Neuron (in vitro differentiated cells): ENCODE measurements at regions not wholly inside any gene's neighbourhood (a gene's known extent, or its start where the extent isn't known, plus 50 kb on each side); places are given as distances from the start of the nearest gene placed in this dataset.

Source experiments
- H2AFZ ChIP-seq: one replicate; pipeline ENCODE4 v1.6.1; 2013; ENCODE audit warnings: low read depth, mild to moderate bottlenecking, inconsistent platforms, low read length, moderate library complexity
- H3K27me3 ChIP-seq: one replicate; pipeline ENCODE4 v1.6.1; 2013; ENCODE audit warnings: low read length; ENCODE audit not compliant: insufficient read depth
- H3K36me3 ChIP-seq: one replicate; pipeline ENCODE4 v1.6.1; 2013; ENCODE audit warnings: low read length; ENCODE audit not compliant: insufficient read depth
- H3K4me1 ChIP-seq: one replicate; pipeline ENCODE4 v1.6.1; 2013; ENCODE audit warnings: low read length; ENCODE audit not compliant: insufficient read depth
- H3K4me3 ChIP-seq: 2 replicates; pipeline ENCODE4 v1.5.1; 2013; ENCODE audit warnings: mild to moderate bottlenecking, low read length, moderate library complexity
- H3K9me3 ChIP-seq: one replicate; pipeline ENCODE4 v1.6.1; 2013; ENCODE audit warnings: low read length

DNA sequence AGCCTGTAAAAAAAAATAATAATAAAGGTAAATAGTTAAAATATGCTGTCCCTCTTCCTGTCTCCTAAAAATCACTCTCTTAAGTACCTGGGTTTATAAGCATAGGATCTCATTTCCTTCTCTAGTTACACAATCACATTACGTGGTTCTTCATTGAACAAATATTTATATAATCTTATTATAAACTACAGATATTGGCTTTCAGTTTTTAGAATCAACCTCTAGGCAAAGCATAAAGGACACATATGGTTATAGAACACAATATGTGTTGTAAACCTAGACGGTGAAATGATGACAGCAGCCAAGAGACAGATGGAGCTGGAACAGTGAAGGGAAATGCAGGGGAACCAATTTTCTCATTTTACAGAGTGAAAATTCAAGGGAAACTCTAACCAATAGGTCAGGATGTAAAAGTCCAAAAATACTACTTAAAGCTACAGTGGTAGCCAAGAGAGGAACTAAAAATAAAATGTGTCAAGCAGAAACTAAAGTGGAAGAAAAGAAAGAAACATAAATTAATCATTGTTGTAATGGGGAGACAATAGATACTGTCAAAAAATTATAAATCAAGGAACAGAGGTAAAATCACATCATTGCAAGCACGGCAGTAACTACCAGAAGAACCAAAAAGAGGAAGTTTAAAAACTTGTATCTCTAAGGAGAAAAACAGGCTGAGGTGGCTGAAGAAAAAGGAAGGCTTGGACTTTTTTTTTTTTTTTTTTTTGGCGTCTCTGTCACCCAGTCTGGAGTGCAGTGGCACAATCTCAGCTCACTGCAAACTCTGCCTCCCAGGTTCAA is 82.8 kb upstream of the CDYL start:
- Histone ChIP-seq H3K9me3 (peaks cover 2% of the 10 kb centered on the region), H3K4me1 (no peaks in the 10 kb centered on the region), H2AFZ (no peak overlapping the region), H3K27me3 (no peaks in the 10 kb centered on the region), H3K4me3 (no peak overlapping the region), H3K36me3 (no peaks in the 10 kb centered on the region)

- Histone ChIP-seq H3K4me1 (no peaks in the 10 kb centered on the region), H2AFZ (no peak overlapping the region), H3K9me3 (peaks cover 2% of the 10 kb centered on the region), H3K36me3 (no peaks in the 10 kb centered on the region), H3K27me3 (no peaks in the 10 kb centered on the region), H3K4me3 (no peak overlapping the region)
Measured at GRCh38 chr6:4692664-4693063, 83.5 kb upstream of the CDYL start.

- Histone ChIP-seq H3K36me3 (no peaks in the 10 kb centered on the region), H3K27me3 (no peaks in the 10 kb centered on the region), H2AFZ (no peak overlapping the region), H3K9me3 (peaks cover 2% of the 10 kb centered on the region), H3K4me3 (no peak overlapping the region), H3K4me1 (no peaks in the 10 kb centered on the region)
Measured at GRCh38 chr6:4687989-4688947, 87.9 kb upstream of the CDYL start.

DNA sequence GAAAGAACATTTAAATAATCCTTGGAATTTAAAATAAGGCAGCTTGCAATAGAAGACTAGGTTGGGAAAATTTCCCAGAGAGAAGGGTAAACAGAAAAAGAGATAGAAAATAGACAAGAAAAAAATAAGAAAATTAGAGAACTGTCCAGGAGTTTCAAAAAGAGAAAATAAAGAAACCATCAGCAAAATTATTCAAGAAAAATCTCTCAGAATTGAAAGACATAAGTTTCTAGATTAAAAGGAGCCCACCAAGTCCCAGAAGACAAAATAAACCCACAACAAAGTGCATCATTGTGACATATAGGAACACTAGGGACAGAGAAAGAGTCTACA is 88.6 kb upstream of the CDYL start:
- H3K4me1 ChIP-seq = no peaks in the 10 kb centered on the region
- no peaks in the 10 kb centered on the region for H3K27me3 ChIP-seq
- no peaks in the 10 kb centered on the region for H3K36me3 ChIP-seq
- H3K4me3 ChIP-seq = no peak overlapping the region
- H3K9me3 ChIP-seq = peaks cover 2% of the 10 kb centered on the region
- H2AFZ ChIP-seq = no peak overlapping the region

- H2AFZ ChIP-seq = no peak overlapping the region
- no peaks in the 10 kb centered on the region for H3K4me1 ChIP-seq
- no peaks in the 10 kb centered on the region for H3K27me3 ChIP-seq
- no peak overlapping the region for H3K4me3 ChIP-seq
- H3K36me3 ChIP-seq = no peaks in the 10 kb centered on the region
- H3K9me3 ChIP-seq = no peaks in the 10 kb centered on the region
Measured at GRCh38 chr6:4682431-4683097, 93.6 kb upstream of the CDYL start.

DNA sequence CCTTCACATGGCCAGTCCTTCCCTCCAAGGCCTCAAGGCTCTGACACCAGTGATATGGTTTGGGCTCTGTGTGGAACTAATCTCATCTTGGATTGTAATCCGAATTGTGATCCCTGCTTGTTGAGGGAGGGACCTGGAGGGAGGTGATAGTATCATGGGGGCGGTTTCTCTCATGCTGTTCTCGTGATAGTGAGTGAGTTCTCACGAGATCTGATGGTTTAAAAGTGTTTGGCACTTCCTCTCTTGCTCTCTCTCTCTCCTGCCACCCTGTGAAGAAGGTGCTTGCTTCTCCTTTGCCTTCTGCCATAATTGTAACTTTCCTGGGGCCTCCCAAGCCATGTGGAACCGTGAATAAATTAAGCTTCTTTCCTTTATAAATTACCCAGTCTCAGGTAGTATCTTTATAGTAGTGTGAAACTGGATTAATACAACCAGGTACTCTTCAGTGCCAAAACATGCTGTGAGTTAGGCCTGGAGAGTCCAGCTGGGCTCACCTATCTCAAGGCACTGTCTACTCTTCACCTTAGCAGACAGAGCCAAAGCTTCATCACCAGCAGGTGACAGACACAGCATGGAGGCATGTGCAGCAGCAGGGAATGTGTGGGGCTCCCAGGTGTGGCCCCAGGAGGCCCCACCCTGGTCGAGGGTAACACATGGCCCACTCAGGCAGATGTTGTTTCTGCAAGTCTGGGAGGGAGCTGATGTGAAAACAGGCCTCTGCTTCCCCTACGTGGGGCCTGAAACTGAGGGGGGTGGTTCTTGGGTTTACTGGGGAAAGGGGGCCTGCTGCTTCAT is 97.5 kb upstream of the CDYL start:
- Histone ChIP-seq H3K36me3 (no peaks in the 10 kb centered on the region), H3K4me1 (no peaks in the 10 kb centered on the region), H3K4me3 (no peak overlapping the region), H3K27me3 (no peaks in the 10 kb centered on the region), H2AFZ (no peak overlapping the region), H3K9me3 (no peaks in the 10 kb centered on the region)

GRCh38 chr6:4677751-4678065 is 98.5 kb upstream of the CDYL start:
- no peaks in the 10 kb centered on the region for H3K27me3 ChIP-seq
- no peak overlapping the region for H3K4me3 ChIP-seq
- H3K36me3 ChIP-seq = no peaks in the 10 kb centered on the region
- no peak overlapping the region for H2AFZ ChIP-seq
- H3K4me1 ChIP-seq = no peaks in the 10 kb centered on the region
- no peaks in the 10 kb centered on the region for H3K9me3 ChIP-seq

DNA sequence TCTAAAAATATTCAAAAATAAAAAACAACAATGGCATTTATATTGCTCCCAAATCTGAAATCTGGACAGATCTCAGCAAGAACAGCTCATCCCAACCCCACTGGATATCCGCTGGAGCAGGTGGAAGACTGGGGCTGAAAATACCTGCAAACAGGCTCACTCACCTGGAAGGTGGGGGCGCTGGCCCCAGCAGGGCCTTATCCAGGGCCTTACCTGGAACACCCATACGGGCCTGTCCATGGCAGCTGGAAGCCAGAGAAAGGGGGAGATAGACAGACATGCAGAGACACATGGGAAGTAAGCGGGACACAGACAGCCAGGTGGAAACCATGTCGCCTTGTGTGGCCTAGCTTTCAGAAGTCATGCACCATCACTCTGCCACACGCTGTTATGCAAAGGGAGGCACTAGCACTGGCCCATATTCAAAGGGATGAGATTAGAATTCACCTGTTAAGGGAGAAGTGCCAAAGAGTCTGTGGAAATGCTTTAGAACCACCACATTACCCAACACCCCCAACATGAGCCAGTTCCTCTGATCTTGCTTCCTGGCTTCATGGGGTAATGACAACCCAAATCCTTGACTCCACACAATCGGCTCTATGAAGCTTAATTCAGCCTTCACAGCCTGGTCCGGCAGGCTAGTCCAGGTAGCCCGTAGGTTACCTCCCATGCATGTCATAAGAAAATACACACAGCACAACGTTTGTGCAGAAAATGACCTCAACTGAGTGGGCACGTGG is 99.0 kb upstream of the CDYL start:
- Histone ChIP-seq H3K36me3 (no peaks in the 10 kb centered on the region), H3K9me3 (no peaks in the 10 kb centered on the region), H3K27me3 (no peaks in the 10 kb centered on the region), H3K4me1 (no peaks in the 10 kb centered on the region), H3K4me3 (no peak overlapping the region), H2AFZ (no peak overlapping the region)

DNA sequence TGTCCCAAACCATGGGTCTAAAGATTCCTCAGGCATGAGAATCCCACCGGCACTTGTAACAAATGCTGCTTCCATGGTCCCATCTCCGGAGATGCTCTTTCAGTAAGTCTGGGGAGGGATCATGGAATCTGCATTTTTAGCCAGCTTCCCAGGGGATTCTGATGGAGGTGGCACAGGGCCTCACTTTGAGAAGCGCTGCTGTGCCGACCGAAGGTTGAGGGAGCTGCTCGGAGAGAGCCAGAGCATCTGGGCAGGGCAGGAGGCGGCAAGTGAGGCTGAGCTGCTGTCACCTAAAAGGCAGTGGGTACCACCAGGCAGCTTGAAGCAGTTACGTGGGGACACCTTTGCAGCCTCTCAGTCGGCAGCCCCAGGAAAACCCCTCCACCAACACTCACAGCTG is 100.2 kb upstream of the CDYL start:
- Histone ChIP-seq H3K4me1 (no peaks in the 10 kb centered on the region), H3K9me3 (no peaks in the 10 kb centered on the region), H3K4me3 (no peak overlapping the region), H3K27me3 (no peaks in the 10 kb centered on the region), H2AFZ (no peak overlapping the region), H3K36me3 (no peaks in the 10 kb centered on the region)

DNA sequence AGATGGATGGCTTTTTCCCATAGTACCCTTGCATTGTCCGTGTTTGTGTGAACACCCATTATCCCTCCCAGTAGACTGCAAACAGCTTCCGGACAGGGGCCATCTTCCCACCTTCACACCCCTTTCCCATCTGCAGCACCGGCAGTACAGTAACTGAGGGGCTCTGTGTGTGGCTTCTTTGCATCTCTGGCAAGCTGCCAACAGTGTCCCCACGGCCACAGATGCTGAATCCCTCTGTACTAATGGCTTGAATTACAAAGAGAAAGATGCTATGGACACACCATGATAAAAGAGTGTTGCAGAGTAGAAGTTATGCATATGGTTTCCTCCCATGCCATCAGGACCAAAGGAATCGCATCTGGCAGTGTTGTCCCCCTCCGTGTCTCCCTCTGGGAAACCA is 101.1 kb upstream of the CDYL start:
- Histone ChIP-seq H3K4me1 (no peaks in the 10 kb centered on the region), H3K9me3 (no peaks in the 10 kb centered on the region), H2AFZ (no peak overlapping the region), H3K4me3 (no peak overlapping the region), H3K36me3 (no peaks in the 10 kb centered on the region), H3K27me3 (no peaks in the 10 kb centered on the region)

- H3K9me3 ChIP-seq = no peaks in the 10 kb centered on the region
- no peaks in the 10 kb centered on the region for H3K27me3 ChIP-seq
- no peak overlapping the region for H2AFZ ChIP-seq
- no peaks in the 10 kb centered on the region for H3K4me1 ChIP-seq
- H3K36me3 ChIP-seq = no peaks in the 10 kb centered on the region
- H3K4me3 ChIP-seq = no peak overlapping the region
Measured at GRCh38 chr6:4673861-4674260, 102.3 kb upstream of the CDYL start.

DNA sequence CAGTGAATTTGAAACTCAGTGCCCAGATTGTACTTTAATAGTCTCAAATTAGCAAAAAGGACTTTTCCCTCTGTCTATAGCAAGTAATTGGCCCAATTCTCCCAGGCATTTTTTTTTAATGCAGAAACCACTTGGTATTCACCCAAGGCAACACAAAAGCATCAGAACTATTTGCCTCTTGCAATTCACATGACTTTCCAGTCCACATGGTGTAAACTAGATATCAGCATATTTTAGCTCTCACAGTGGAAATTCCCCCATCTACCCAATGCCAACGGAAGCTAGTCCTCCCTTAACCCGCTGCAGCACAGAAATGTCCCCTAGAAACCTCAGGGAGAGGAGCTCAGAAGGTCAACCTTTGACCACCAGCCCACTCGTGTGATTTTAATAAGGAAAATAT is 103.4 kb upstream of the CDYL start:
- H3K36me3 ChIP-seq = no peaks in the 10 kb centered on the region
- H3K9me3 ChIP-seq = no peaks in the 10 kb centered on the region
- H3K4me1 ChIP-seq = peaks cover 3% of the 10 kb centered on the region
- H2AFZ ChIP-seq = no peak overlapping the region
- no peak overlapping the region for H3K4me3 ChIP-seq
- H3K27me3 ChIP-seq = no peaks in the 10 kb centered on the region
